SK-N-SH treated with all-trans-retinoic acid at 6 μM for 48 hours (cell line): ENCODE measurements at regions not wholly inside any gene's neighbourhood (a gene's known extent, or its start where the extent isn't known, plus 50 kb on each side); places are given as distances from the start of the nearest gene placed in this dataset.

Experiments
- ATAC-seq: fragments of 200-7000 bp; cut with Tn5 transposase; 3 replicates; pipeline ENCODE4 v1.9.1; 2020; ENCODE audit warnings: mild to moderate bottlenecking, moderate library complexity
- ARNTL ChIP-seq: fragments of 450-650 bp; formaldehyde crosslinking; IDR thresholded peaks from 2 replicates; pipeline ENCODE4 v1.5.0; 2020; ENCODE audit warnings: low read depth, mild to moderate bottlenecking, moderate library complexity, borderline replicate concordance
- CREB5 ChIP-seq: fragments of 250-450 bp; sonication (Bioruptor Pico); IDR thresholded peaks from 2 replicates; pipeline ENCODE4 v1.5.1; 2020; ENCODE audit warnings: low read depth, mild to moderate bottlenecking, moderate library complexity
- CSDC2 ChIP-seq: fragments of 250-450 bp; sonication (Bioruptor Pico); IDR thresholded peaks from 2 replicates; pipeline ENCODE4 v1.5.0; 2020; ENCODE audit warnings: mild to moderate bottlenecking, moderate library complexity
- CSRNP3 ChIP-seq: fragments of 250-450 bp; sonication (Bioruptor Pico); IDR thresholded peaks from 2 replicates; pipeline ENCODE4 v1.5.1; 2021; ENCODE audit warnings: mild to moderate bottlenecking, moderate library complexity
- ESRRG ChIP-seq: fragments of 250-450 bp; sonication (Bioruptor Pico); IDR thresholded peaks from 2 replicates; pipeline ENCODE4 v1.6.1; 2021; ENCODE audit warnings: mild to moderate bottlenecking
- GLIS3 ChIP-seq: fragments of 250-450 bp; sonication (Bioruptor Pico); IDR thresholded peaks from 2 replicates; pipeline ENCODE4 v1.5.0; 2020; ENCODE audit warnings: mild to moderate bottlenecking, moderate library complexity
- ISL1 ChIP-seq: fragments of 250-450 bp; sonication (Bioruptor Pico); IDR thresholded peaks from 2 replicates; pipeline ENCODE4 v2.1.2; 2022; ENCODE audit warnings: mild to moderate bottlenecking, moderate library complexity
- OSR1 ChIP-seq: fragments of 250-450 bp; sonication (Bioruptor Pico); IDR thresholded peaks from 2 replicates; pipeline ENCODE4 v1.8.0; 2022; ENCODE audit warnings: moderate library complexity, mild to moderate bottlenecking, inconsistent platforms
- PATZ1 ChIP-seq: fragments of 250-450 bp; sonication (Bioruptor Pico); IDR thresholded peaks from 2 replicates; pipeline ENCODE4 v1.8.0; 2020; ENCODE audit warnings: mild to moderate bottlenecking, moderate library complexity, borderline replicate concordance
- POU6F1 ChIP-seq: fragments of 250-450 bp; sonication (Bioruptor Pico); IDR thresholded peaks from 2 replicates; pipeline ENCODE4 v1.8.0; 2021; ENCODE audit warnings: low read depth, mild to moderate bottlenecking, moderate library complexity, borderline replicate concordance
- PPARA ChIP-seq: fragments of 250-450 bp; sonication (Bioruptor Pico); IDR thresholded peaks from 2 replicates; pipeline ENCODE4 v1.5.0; 2020; ENCODE audit warnings: mild to moderate bottlenecking, borderline replicate concordance
- RARB ChIP-seq: fragments of 250-450 bp; sonication (Bioruptor Pico); IDR thresholded peaks from 2 replicates; pipeline ENCODE4 v1.8.0; 2021; ENCODE audit warnings: mild to moderate bottlenecking, moderate library complexity
- SNAI2 ChIP-seq: fragments of 250-450 bp; sonication (Bioruptor Pico); IDR thresholded peaks from 2 replicates; pipeline ENCODE4 v1.5.0; 2020; ENCODE audit warnings: mild to moderate bottlenecking, moderate library complexity
- TCF4 ChIP-seq: fragments of 250-450 bp; sonication (Bioruptor Pico); IDR thresholded peaks from 2 replicates; pipeline ENCODE4 v1.8.0; 2021; ENCODE audit warnings: mild to moderate bottlenecking, moderate library complexity, borderline replicate concordance
- TOX ChIP-seq: fragments of 250-450 bp; sonication (Bioruptor Pico); IDR thresholded peaks from 2 replicates; pipeline ENCODE4 v1.8.0; 2021; ENCODE audit warnings: mild to moderate bottlenecking, moderate library complexity, borderline replicate concordance
- TSHZ2 ChIP-seq: fragments of 250-450 bp; sonication (Bioruptor Pico); IDR thresholded peaks from 2 replicates; pipeline ENCODE4 v1.5.0; 2020; ENCODE audit warnings: mild to moderate bottlenecking, moderate library complexity
- ZC3H10 ChIP-seq: fragments of 250-450 bp; sonication (Bioruptor Pico); IDR thresholded peaks from 2 replicates; pipeline ENCODE4 v1.5.1; 2021; ENCODE audit warnings: mild to moderate bottlenecking, moderate library complexity
- ZFP3 ChIP-seq: fragments of 250-450 bp; sonication (Bioruptor Pico); IDR thresholded peaks from 2 replicates; pipeline ENCODE4 v1.5.0; 2020; ENCODE audit warnings: mild to moderate bottlenecking, moderate library complexity
- ZFP30 ChIP-seq: fragments of 450-650 bp; formaldehyde crosslinking; IDR thresholded peaks from 2 replicates; pipeline ENCODE4 v1.5.0; 2022; ENCODE audit warnings: mild to moderate bottlenecking, moderate library complexity
- ZNF565 ChIP-seq: fragments of 450-650 bp; formaldehyde crosslinking; conservative IDR thresholded peaks from 2 replicates; pipeline ENCODE4 v1.5.0; 2020; ENCODE audit warnings: low read depth, mild to moderate bottlenecking, moderate library complexity
- ZNF70 ChIP-seq: fragments of 450-650 bp; formaldehyde crosslinking; IDR thresholded peaks from 2 replicates; pipeline ENCODE4 v1.5.0; 2020; ENCODE audit warnings: mild to moderate bottlenecking, moderate library complexity
- ZNF8 ChIP-seq: fragments of 450-650 bp; formaldehyde crosslinking; IDR thresholded peaks from 2 replicates; pipeline ENCODE4 v1.5.0; 2020; ENCODE audit warnings: mild to moderate bottlenecking, moderate library complexity

GRCh38 chr4:137641544-137641943 is 109.2 kb upstream of the PCDH18 start:
- no peak for ATAC-seq
- TF ChIP-seq SNAI2 (CRISPR knock-in tag) = no peak
- no peak for TF ChIP-seq OSR1
- no peak for TF ChIP-seq TCF4 (CRISPR knock-in tag)
- no peak for TF ChIP-seq ZC3H10 (CRISPR knock-in tag)
- TF ChIP-seq, all 23 proteins: peak for 0

- TF ChIP-seq ZFP3 (CRISPR knock-in tag) = no peak
- no peak for TF ChIP-seq ISL1 (CRISPR knock-in tag)
- no peak for TF ChIP-seq POU6F1 (CRISPR knock-in tag)
- TF ChIP-seq CSRNP3 (CRISPR knock-in tag) = no peak
- TF ChIP-seq RARB (CRISPR knock-in tag) = no peak
- TF ChIP-seq, all 23 proteins: peak for 0
- no peak for ATAC-seq
Measured at GRCh38 chr4:137640838-137641158, 108.5 kb upstream of the PCDH18 start.

- ATAC-seq = no peak
- TF ChIP-seq ZNF70 (CRISPR knock-in tag) (no peak), OSR1 (no peak), PATZ1 (CRISPR knock-in tag) (no peak), ZFP30 (CRISPR knock-in tag) (no peak), GLIS3 (CRISPR knock-in tag) (no peak), TOX (CRISPR knock-in tag) (no peak), RARB (CRISPR knock-in tag) (no peak), SNAI2 (CRISPR knock-in tag) (no peak), ESRRG (CRISPR knock-in tag) (no peak), PPARA (CRISPR knock-in tag) (no peak), ARNTL (no peak)
Measured at GRCh38 chr4:137640156-137640837, 108.0 kb upstream of the PCDH18 start.

- TF ChIP-seq ZNF70 (CRISPR knock-in tag) (no peak), ARNTL (no peak), TCF4 (CRISPR knock-in tag) (no peak), ZNF8 (CRISPR knock-in tag) (no peak), ZFP3 (CRISPR knock-in tag) (no peak), ZNF565 (CRISPR knock-in tag) (no peak), TSHZ2 (CRISPR knock-in tag) (no peak), PPARA (CRISPR knock-in tag) (no peak), CSDC2 (CRISPR knock-in tag) (no peak), ESRRG (CRISPR knock-in tag) (no peak), CSRNP3 (CRISPR knock-in tag) (no peak), CREB5 (CRISPR knock-in tag) (no peak), OSR1 (no peak), GLIS3 (CRISPR knock-in tag) (no peak)
- ATAC-seq = no peak
Measured at GRCh38 chr4:137638934-137639333, 106.6 kb upstream of the PCDH18 start.
